ENCODE measurements at regions not wholly inside any gene's neighbourhood (a gene's known extent, or its start where the extent isn't known, plus 50 kb on each side); places are given as distances from the start of the nearest gene placed in this dataset.

DNA sequence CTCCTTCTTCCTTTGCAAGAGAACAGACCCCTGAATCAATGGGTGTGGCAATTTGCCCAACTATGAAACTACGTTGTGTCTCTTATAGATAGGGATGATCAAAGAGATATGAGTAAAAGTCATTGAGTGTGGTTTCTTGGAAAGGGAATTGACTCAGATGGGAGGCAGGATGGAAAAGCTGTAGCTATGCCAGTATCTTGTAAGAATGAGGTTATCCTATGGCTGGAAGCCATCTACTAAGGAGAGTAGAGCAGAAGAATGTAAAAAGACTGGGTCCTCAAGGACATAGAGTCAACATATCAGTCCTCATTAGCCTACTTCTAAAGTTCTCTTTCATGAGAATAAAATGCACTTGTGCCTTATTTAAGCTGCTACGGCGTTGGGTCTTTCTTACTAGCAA lies 78.9 kb upstream of the POU2AF2 start:
- Histone ChIP-seq H3K4me3 (no peak overlapping the region), H3K9ac (ENCODE audit: insufficient read length) (no peak overlapping the region), H3K9me3 (ENCODE audit: low read depth, low read length) (no peaks in the 10 kb centered on the region), H3K36me3 (ENCODE audit: insufficient read depth, low read length) (no peaks in the 10 kb centered on the region), H3K27ac (no peak overlapping the region)
- DNase-seq (ENCODE audit: low read depth, low spot score), result no peak
- no peak for TF ChIP-seq EZH2 (IDR thresholded peaks at IDR 0.05)
- TF ChIP-seq FOXP2 (optimal IDR thresholded peaks at IDR 0.05; ENCODE audit: control extremely low read depth, extremely low read length, insufficient read depth), result no peak
- TF ChIP-seq POLR2AphosphoS5 (IDR thresholded peaks at IDR 0.05; ENCODE audit: borderline replicate concordance, low read depth, low read length), result no peak

DNA sequence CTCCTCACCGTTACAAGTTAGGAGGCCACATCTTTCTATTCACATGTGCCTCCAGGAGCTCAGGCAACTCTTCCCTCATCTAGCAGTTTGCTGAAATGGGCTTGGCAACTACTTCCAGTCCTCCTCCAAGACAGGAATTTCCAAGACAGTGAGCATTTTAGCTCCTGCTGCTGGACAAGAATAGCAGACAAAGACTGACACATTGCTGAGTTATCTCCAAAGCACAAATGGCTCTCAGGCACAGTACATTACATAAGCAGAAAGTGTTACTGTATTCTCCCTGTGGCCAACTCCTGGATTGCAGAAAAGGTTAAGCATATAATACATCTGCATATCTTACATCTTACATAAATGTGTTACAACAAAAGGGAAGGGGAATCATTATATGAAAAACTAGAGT lies 83.2 kb upstream of the POU2AF2 start:
- no peak overlapping the region for H3K27ac ChIP-seq
- no peaks in the 10 kb centered on the region for H3K9me3 ChIP-seq (ENCODE audit: low read depth, low read length)
- H3K9ac ChIP-seq (ENCODE audit: insufficient read length), result no peak overlapping the region
- TF ChIP-seq POLR2AphosphoS5 (IDR thresholded peaks at IDR 0.05; ENCODE audit: borderline replicate concordance, low read depth, low read length) (no peak), EZH2 (IDR thresholded peaks at IDR 0.05) (no peak), FOXP2 (optimal IDR thresholded peaks at IDR 0.05; ENCODE audit: control extremely low read depth, extremely low read length, insufficient read depth) (no peak)
- no peak overlapping the region for H3K4me3 ChIP-seq
- H3K36me3 ChIP-seq (ENCODE audit: insufficient read depth, low read length), result no peaks in the 10 kb centered on the region
- no peak for DNase-seq (ENCODE audit: low read depth, low spot score)

- Histone ChIP-seq H3K9me3 (ENCODE audit: low read depth, low read length) (no peaks in the 10 kb centered on the region), H3K36me3 (ENCODE audit: insufficient read depth, low read length) (no peaks in the 10 kb centered on the region), H3K4me3 (no peak overlapping the region), H3K9ac (ENCODE audit: insufficient read length) (no peak overlapping the region), H3K27ac (no peak overlapping the region)
- TF ChIP-seq FOXP2 (optimal IDR thresholded peaks at IDR 0.05; ENCODE audit: control extremely low read depth, extremely low read length, insufficient read depth) (no peak), EZH2 (IDR thresholded peaks at IDR 0.05) (no peak), POLR2AphosphoS5 (IDR thresholded peaks at IDR 0.05; ENCODE audit: borderline replicate concordance, low read depth, low read length) (no peak)
- DNase-seq (ENCODE audit: low read depth, low spot score), result no peak
Measured at GRCh38 chr11:111157571-111157970, 88.0 kb upstream of the POU2AF2 start.

DNA sequence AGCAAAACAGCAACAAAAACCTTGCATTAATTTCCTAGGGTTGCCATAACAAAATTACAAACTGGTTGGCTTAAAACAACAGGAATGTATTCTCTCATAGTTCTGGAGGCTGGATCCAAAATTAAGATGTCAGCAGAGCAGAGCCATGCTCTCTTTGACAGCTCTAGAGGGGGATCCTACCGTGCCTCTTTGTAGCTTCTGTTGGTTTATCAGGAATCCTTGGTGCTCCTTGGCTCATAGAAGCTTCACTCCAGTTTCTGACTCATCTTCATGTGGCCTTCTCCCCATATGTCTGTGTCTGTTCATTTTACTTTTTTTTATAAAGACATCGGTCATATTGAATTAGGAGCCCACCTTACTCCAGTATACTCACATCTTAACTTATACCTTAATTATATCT lies 90.5 kb upstream of the POU2AF2 start:
- no peak for DNase-seq (ENCODE audit: low read depth, low spot score)
- no peak for TF ChIP-seq POLR2AphosphoS5 (IDR thresholded peaks at IDR 0.05; ENCODE audit: borderline replicate concordance, low read depth, low read length)
- no peak for TF ChIP-seq FOXP2 (optimal IDR thresholded peaks at IDR 0.05; ENCODE audit: control extremely low read depth, extremely low read length, insufficient read depth)
- TF ChIP-seq EZH2 (IDR thresholded peaks at IDR 0.05), result no peak
- Histone ChIP-seq H3K27ac (no peak overlapping the region), H3K4me3 (no peak overlapping the region), H3K9ac (ENCODE audit: insufficient read length) (no peak overlapping the region), H3K9me3 (ENCODE audit: low read depth, low read length) (no peaks in the 10 kb centered on the region), H3K36me3 (ENCODE audit: insufficient read depth, low read length) (no peaks in the 10 kb centered on the region)

GRCh38 chr11:111153194-111153593 lies 92.3 kb upstream of the POU2AF2 start:
- Histone ChIP-seq H3K9me3 (ENCODE audit: low read depth, low read length) (no peaks in the 10 kb centered on the region), H3K9ac (ENCODE audit: insufficient read length) (no peak overlapping the region), H3K4me3 (no peak overlapping the region), H3K36me3 (ENCODE audit: insufficient read depth, low read length) (no peaks in the 10 kb centered on the region), H3K27ac (no peak overlapping the region)
- DNase-seq (ENCODE audit: low read depth, low spot score), result no peak
- TF ChIP-seq FOXP2 (optimal IDR thresholded peaks at IDR 0.05; ENCODE audit: control extremely low read depth, extremely low read length, insufficient read depth) (no peak), EZH2 (IDR thresholded peaks at IDR 0.05) (no peak), POLR2AphosphoS5 (IDR thresholded peaks at IDR 0.05; ENCODE audit: borderline replicate concordance, low read depth, low read length) (no peak)

DNA sequence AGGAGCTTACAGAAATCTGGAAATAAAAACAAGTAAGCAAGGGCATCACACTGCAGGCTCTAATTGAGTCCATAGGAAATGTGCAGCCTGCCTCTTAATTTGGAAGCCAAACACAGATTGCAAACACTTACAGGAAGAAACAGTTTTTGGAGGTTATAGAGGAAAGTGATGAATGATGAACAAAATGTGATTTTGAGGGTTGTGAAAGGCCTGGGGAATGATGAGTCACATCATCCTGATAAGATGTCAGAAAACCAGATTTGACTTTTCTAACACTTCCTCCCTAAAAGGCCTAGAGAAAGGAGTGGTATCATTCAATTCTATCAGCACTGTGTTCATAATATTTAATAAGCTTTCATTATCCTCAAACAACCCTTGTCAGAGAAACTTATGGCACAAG lies 96.6 kb upstream of the POU2AF2 start:
- no peak for DNase-seq (ENCODE audit: low read depth, low spot score)
- Histone ChIP-seq H3K9me3 (ENCODE audit: low read depth, low read length) (no peaks in the 10 kb centered on the region), H3K9ac (ENCODE audit: insufficient read length) (no peak overlapping the region), H3K27ac (no peak overlapping the region), H3K36me3 (ENCODE audit: insufficient read depth, low read length) (no peaks in the 10 kb centered on the region), H3K4me3 (no peak overlapping the region)
- TF ChIP-seq POLR2AphosphoS5 (IDR thresholded peaks at IDR 0.05; ENCODE audit: borderline replicate concordance, low read depth, low read length) (no peak), FOXP2 (optimal IDR thresholded peaks at IDR 0.05; ENCODE audit: control extremely low read depth, extremely low read length, insufficient read depth) (no peak), EZH2 (IDR thresholded peaks at IDR 0.05) (no peak)

GRCh38 chr11:111148121-111148520 lies 97.4 kb upstream of the POU2AF2 start:
- TF ChIP-seq POLR2AphosphoS5 (IDR thresholded peaks at IDR 0.05; ENCODE audit: borderline replicate concordance, low read depth, low read length) (no peak), FOXP2 (optimal IDR thresholded peaks at IDR 0.05; ENCODE audit: control extremely low read depth, extremely low read length, insufficient read depth) (no peak), EZH2 (IDR thresholded peaks at IDR 0.05) (no peak)

GRCh38 chr11:111137846-111138245 lies 107.7 kb upstream of the POU2AF2 start:
- DNase-seq (ENCODE audit: low read depth, low spot score), result no peak
- H3K27ac ChIP-seq, result no peak overlapping the region
- H3K9me3 ChIP-seq (ENCODE audit: low read depth, low read length), result no peaks in the 10 kb centered on the region
- H3K4me3 ChIP-seq, result no peak overlapping the region
- TF ChIP-seq EZH2 (IDR thresholded peaks at IDR 0.05) (no peak), POLR2AphosphoS5 (IDR thresholded peaks at IDR 0.05; ENCODE audit: borderline replicate concordance, low read depth, low read length) (no peak), FOXP2 (optimal IDR thresholded peaks at IDR 0.05; ENCODE audit: control extremely low read depth, extremely low read length, insufficient read depth) (no peak)
- no peaks in the 10 kb centered on the region for H3K36me3 ChIP-seq (ENCODE audit: insufficient read depth, low read length)
- H3K9ac ChIP-seq (ENCODE audit: insufficient read length), result no peak overlapping the region

More at GRCh38 chr11:111148121-111148520, 97.4 kb upstream of the POU2AF2 start:
- H3K27ac ChIP-seq, result no peak overlapping the region
- DNase-seq (ENCODE audit: low read depth, low spot score), result no peak
- no peak overlapping the region for H3K4me3 ChIP-seq
- H3K9me3 ChIP-seq (ENCODE audit: low read depth, low read length), result no peaks in the 10 kb centered on the region
- H3K9ac ChIP-seq (ENCODE audit: insufficient read length), result no peak overlapping the region
- H3K36me3 ChIP-seq (ENCODE audit: insufficient read depth, low read length), result no peaks in the 10 kb centered on the region

Measured in SK-N-MC (cell line).